Prostate gland (tissue), 2 donors: ENCODE measurements at regions not wholly inside any gene's neighbourhood (a gene's known extent, or its start where the extent isn't known, plus 50 kb on each side); places are given as distances from the start of the nearest gene placed in this dataset.

Experiments used
- POLR2A ChIP-seq: fragments of 450-650 bp; IDR thresholded peaks from one replicate; pipeline ENCODE4 v1.6.1; 2016; ENCODE audit warnings: antibody characterized with exemption, mild to moderate bottlenecking
- TF ChIP-seq, protein P1 (sequence below), 4 experiments: fragments of 200-600 bp in 2 of 4; fragments of 450-650 bp in 2 of 4; sonication (generic) in 2 of 4; IDR thresholded peaks; 1 replicate in 3 of 4; 2 replicates in 1 of 4; pipeline ENCODE4 v1.5.1; 2016 to 2019; ENCODE audit warnings: antibody characterized with exemption in 4 of 4, mild to moderate bottlenecking in 2 of 4, moderate library complexity in 2 of 4

DNA sequence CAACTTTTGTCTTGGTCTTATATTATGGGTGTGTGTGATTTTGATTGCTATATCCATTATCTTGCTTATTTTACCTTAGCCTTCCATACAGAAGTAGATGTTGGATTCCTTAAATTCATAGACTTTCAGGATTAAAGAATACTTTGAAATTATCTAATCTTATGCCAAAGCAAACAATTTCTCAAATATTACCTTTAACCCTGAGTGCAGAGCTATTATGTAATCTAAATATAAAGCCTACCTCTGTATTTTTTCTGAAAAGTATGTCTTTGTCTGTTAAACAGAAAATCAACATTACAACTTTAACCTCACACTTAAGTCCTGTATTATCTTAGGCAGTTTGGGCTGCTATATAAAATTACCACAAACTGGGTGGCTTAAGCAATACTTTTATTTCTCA, 782.5 kb downstream of the STIM2 start:
- TF ChIP-seq, protein P1, sequence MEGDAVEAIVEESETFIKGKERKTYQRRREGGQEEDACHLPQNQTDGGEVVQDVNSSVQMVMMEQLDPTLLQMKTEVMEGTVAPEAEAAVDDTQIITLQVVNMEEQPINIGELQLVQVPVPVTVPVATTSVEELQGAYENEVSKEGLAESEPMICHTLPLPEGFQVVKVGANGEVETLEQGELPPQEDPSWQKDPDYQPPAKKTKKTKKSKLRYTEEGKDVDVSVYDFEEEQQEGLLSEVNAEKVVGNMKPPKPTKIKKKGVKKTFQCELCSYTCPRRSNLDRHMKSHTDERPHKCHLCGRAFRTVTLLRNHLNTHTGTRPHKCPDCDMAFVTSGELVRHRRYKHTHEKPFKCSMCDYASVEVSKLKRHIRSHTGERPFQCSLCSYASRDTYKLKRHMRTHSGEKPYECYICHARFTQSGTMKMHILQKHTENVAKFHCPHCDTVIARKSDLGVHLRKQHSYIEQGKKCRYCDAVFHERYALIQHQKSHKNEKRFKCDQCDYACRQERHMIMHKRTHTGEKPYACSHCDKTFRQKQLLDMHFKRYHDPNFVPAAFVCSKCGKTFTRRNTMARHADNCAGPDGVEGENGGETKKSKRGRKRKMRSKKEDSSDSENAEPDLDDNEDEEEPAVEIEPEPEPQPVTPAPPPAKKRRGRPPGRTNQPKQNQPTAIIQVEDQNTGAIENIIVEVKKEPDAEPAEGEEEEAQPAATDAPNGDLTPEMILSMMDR (IDR thresholded peaks at IDR 0.05) = no peak
- TF ChIP-seq POLR2A = no peak
